Body of pancreas (tissue), 4 donors: ENCODE measurements at regions not wholly inside any gene's neighbourhood (a gene's known extent, or its start where the extent isn't known, plus 50 kb on each side); places are given as distances from the start of the nearest gene placed in this dataset.

Source experiments
- ATAC-seq: fragments of 150-250 bp; one replicate; pipeline ENCODE4 v1.9.1; 2016
- DNase-seq, 4 donors: peaks; one replicate each; pipeline ENCODE4 v3.0.0-alpha.2; 2019
- H3K27ac ChIP-seq, 4 donors: fragments of 200-600 bp; sonication (generic); 1 replicate in 3 of 4; 2 replicates in 1 of 4; pipeline versions ENCODE4 v1.5.1 to v1.6.1; 2016 to 2019; ENCODE audit warnings: mild to moderate bottlenecking in 1 of 4, mixed read lengths in 1 of 4, moderate library complexity in 1 of 4
- H3K27me3 ChIP-seq, 2 donors: fragments of 200-600 bp; sonication (generic); one replicate each; pipeline ENCODE4 v1.6.0; 2016; ENCODE audit warnings: mild to moderate bottlenecking in 1 of 2
- H3K36me3 ChIP-seq, 2 donors: fragments of 200-600 bp; sonication (generic); replicated peaks in 1 of 2; 2 replicates each; pipeline ENCODE4 v1.5.1; 2016; ENCODE audit warnings: low read depth in 2 of 2; ENCODE audit not compliant: insufficient read depth in 1 of 2
- H3K4me1 ChIP-seq: fragments of 200-600 bp; sonication (generic); one replicate; pipeline ENCODE4 v1.6.0; 2016
- H3K4me3 ChIP-seq, 2 donors: fragments of 200-600 bp; sonication (generic); 1 replicate in 1 of 2; 2 replicates in 1 of 2; pipeline ENCODE4 v1.5.1; 2016 to 2019
- H3K9me3 ChIP-seq, 3 donors: fragments of 200-600 bp; sonication (generic); 1 replicate in 2 of 3; 2 replicates in 1 of 3; pipeline ENCODE4 v1.5.1; 2016
- CTCF ChIP-seq, 7 experiments: fragments of 450-650 bp in 4 of 7; fragments of 200-600 bp in 3 of 7; sonication (generic) in 3 of 7; IDR thresholded peaks; one replicate each; pipeline ENCODE4 v1.5.1; 2016 to 2019; ENCODE audit warnings: antibody characterized with exemption in 7 of 7
- POLR2A ChIP-seq, 3 donors: fragments of 450-650 bp; IDR thresholded peaks; one replicate each; pipeline ENCODE4 v1.6.1; 2016; ENCODE audit warnings: antibody characterized with exemption in 3 of 3, mild to moderate bottlenecking in 2 of 3
- WGBS, 2 donors: methylation state at CpG; one replicate each; pipeline ENCODE4 v1.1.5; 2017; 5-methylcytosine and 5-hydroxymethylcytosine counted together
- intact Hi-C: fragments of 100-400 bp; cut with DNase I; formaldehyde crosslinking; loops from one replicate; pipeline ENCODE4 v1.15.1; 2023

DNA sequence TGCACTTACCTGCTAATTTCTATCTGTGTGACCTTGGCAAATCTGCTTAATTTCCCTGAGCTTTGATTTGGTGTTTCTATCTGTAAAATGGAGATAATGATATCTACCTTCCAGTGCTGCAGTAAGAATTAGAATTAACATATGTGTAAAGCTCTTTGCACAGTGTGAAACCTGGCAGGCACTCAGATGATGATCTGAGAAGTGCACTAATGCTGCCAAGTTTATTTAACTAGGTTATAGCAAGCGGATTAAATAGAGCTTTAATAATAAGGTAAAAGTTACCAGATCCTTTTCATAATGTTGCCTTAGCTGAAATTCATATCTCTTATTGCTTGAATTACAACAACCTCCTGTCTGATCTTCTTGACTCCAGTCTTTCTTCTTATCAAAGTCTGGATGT is 315.3 kb upstream of the CD180 start:
- Histone ChIP-seq H3K36me3 (no peaks in the 10 kb centered on the region), H3K27ac (no peak overlapping the region), H3K27me3 (no peaks in the 10 kb centered on the region), H3K4me1 (no peaks in the 10 kb centered on the region), H3K9me3 (no peaks in the 10 kb centered on the region), H3K4me3 (no peak overlapping the region)
- no peak for TF ChIP-seq CTCF (IDR thresholded peaks at IDR 0.05)
- TF ChIP-seq POLR2A (IDR thresholded peaks at IDR 0.05): no peak
- no peak for ATAC-seq
- intact Hi-C loops: no loop called here
- no peak for DNase-seq
- WGBS, 2 donors: 77 to 86% methylated on average over 1 of the region's 1 CpG

GRCh38 chr5:67510204-67510603 is 313.6 kb upstream of the CD180 start:
- Histone ChIP-seq H3K4me1 (no peaks in the 10 kb centered on the region), H3K9me3 (no peaks in the 10 kb centered on the region), H3K36me3 (no peaks in the 10 kb centered on the region), H3K4me3 (no peak overlapping the region), H3K27ac (no peak overlapping the region), H3K27me3 (no peaks in the 10 kb centered on the region)
- intact Hi-C loops: no loop called here
- ATAC-seq (no peak), DNase-seq (no peak)
- TF ChIP-seq POLR2A (IDR thresholded peaks at IDR 0.05) (no peak), CTCF (IDR thresholded peaks at IDR 0.05) (no peak)

- no peak overlapping the region for H3K4me3 ChIP-seq
- ATAC-seq: no peak
- no peak for DNase-seq
- H3K4me1 ChIP-seq: no peaks in the 10 kb centered on the region
- H3K27ac ChIP-seq: no peak overlapping the region
- no peaks in the 10 kb centered on the region for H3K36me3 ChIP-seq
- H3K9me3 ChIP-seq: no peaks in the 10 kb centered on the region
- no peak for TF ChIP-seq CTCF (IDR thresholded peaks at IDR 0.05)
- no peak for TF ChIP-seq POLR2A (IDR thresholded peaks at IDR 0.05)
- intact Hi-C loops: no loop called here
- no peaks in the 10 kb centered on the region for H3K27me3 ChIP-seq
- 60 to 67% methylated on average over 5 of the region's 5 CpGs for WGBS, 2 donors
Observed at GRCh38 chr5:67509402-67510186, 313.0 kb upstream of the CD180 start.

DNA sequence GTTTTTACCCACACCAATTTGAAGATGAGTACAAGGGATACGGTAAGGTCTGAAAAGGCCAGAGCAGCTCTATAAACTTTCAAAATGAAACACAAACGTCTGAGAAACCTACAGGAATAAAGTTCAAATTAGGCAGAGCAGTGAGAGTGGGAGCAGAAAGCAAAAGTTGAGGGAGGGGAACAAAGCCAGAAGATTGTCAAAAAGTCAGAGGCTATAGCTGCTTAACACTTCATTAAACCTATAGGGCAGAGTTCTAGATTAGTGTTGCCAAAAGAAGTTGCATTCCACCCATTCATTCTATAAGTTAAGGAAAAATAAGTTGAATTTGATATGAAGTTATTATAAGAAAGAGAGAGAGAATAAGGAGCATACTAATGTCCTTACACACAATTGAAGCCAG is 309.6 kb upstream of the CD180 start:
- Histone ChIP-seq H3K9me3 (no peaks in the 10 kb centered on the region), H3K36me3 (no peaks in the 10 kb centered on the region), H3K4me1 (no peaks in the 10 kb centered on the region), H3K27me3 (no peaks in the 10 kb centered on the region), H3K4me3 (no peak overlapping the region), H3K27ac (no peak overlapping the region)
- WGBS, 2 donors: 60 to 73% methylated on average over 2 of the region's 2 CpGs
- intact Hi-C loops: no loop called here
- DNase-seq (no peak), ATAC-seq (no peak)
- TF ChIP-seq POLR2A (IDR thresholded peaks at IDR 0.05) (no peak), CTCF (IDR thresholded peaks at IDR 0.05) (no peak)

- no peaks in the 10 kb centered on the region for H3K36me3 ChIP-seq
- no peaks in the 10 kb centered on the region for H3K27me3 ChIP-seq
- intact Hi-C loops: no loop called here
- H3K9me3 ChIP-seq: peaks cover 0 to 10% (median 0%) of the 10 kb centered on the region in 3 donors
- no peak for ATAC-seq
- DNase-seq: no peak
- TF ChIP-seq POLR2A (IDR thresholded peaks at IDR 0.05) (no peak), CTCF (IDR thresholded peaks at IDR 0.05) (no peak)
- no peak overlapping the region for H3K4me3 ChIP-seq
- WGBS, 2 donors: 79 to 85% methylated on average over 1 of the region's 1 CpG
- H3K27ac ChIP-seq: no peak overlapping the region
- H3K4me1 ChIP-seq: no peaks in the 10 kb centered on the region
Observed at GRCh38 chr5:67502951-67503350, 306.4 kb upstream of the CD180 start.
